GM23338 (cell line): ENCODE measurements at regions not wholly inside any gene's neighbourhood (a gene's known extent, or its start where the extent isn't known, plus 50 kb on each side); places are given as distances from the start of the nearest gene placed in this dataset.

Source experiments
- ATAC-seq: fragments of 200-7000 bp; cut with Tn5 transposase; 3 replicates; pipeline ENCODE4 v1.9.1; 2020
- DNase-seq: peaks from one replicate; pipeline ENCODE4 v3.0.0-alpha.2; 2015; ENCODE audit warnings: low spot score
- H2AFZ ChIP-seq: fragments of 200-600 bp; sonication (generic); 2 replicates; pipeline ENCODE4 v1.8.0; 2016; ENCODE audit warnings: antibody characterized with exemption, mild to moderate bottlenecking, moderate library complexity
- H3F3A ChIP-seq: fragments of 200-600 bp; sonication (generic); replicated peaks from 2 replicates; pipeline ENCODE4 v1.8.0; 2017; ENCODE audit warnings: antibody characterized with exemption, mixed run types, low read depth
- H3K27ac ChIP-seq: fragments of 200-600 bp; sonication (generic); 2 replicates; pipeline ENCODE4 v1.6.1; 2016; ENCODE audit warnings: low read depth
- H3K27me3 ChIP-seq: fragments of 200-600 bp; sonication (generic); 2 replicates; pipeline ENCODE4 v1.8.0; 2016; ENCODE audit warnings: mild to moderate bottlenecking, mixed run types, moderate library complexity; ENCODE audit not compliant: insufficient read depth
- H3K36me3 ChIP-seq: fragments of 200-600 bp; sonication (generic); 2 replicates; pipeline ENCODE4 v1.8.0; 2016; ENCODE audit warnings: mild to moderate bottlenecking; ENCODE audit not compliant: insufficient read depth
- H3K4me1 ChIP-seq: fragments of 200-600 bp; sonication (generic); 2 replicates; pipeline ENCODE4 v1.8.0; 2016; ENCODE audit warnings: mild to moderate bottlenecking, moderate library complexity; ENCODE audit not compliant: insufficient read depth
- H3K4me2 ChIP-seq: fragments of 200-600 bp; sonication (generic); 2 replicates; pipeline ENCODE4 v1.7.1; 2017; ENCODE audit warnings: mixed run types
- H3K4me3 ChIP-seq: fragments of 200-600 bp; sonication (generic); 2 replicates; pipeline ENCODE4 v1.6.1; 2016; ENCODE audit warnings: mixed run types
- H3K79me2 ChIP-seq: fragments of 200-600 bp; sonication (generic); replicated peaks from 2 replicates; pipeline ENCODE4 v1.8.0; 2017; ENCODE audit warnings: mild to moderate bottlenecking; ENCODE audit not compliant: insufficient read depth
- H3K9me2 ChIP-seq: fragments of 200-600 bp; sonication (generic); 2 replicates; pipeline ENCODE4 v1.8.0; 2017; ENCODE audit not compliant: insufficient read depth
- H4K20me1 ChIP-seq: fragments of 200-600 bp; sonication (generic); replicated peaks from 2 replicates; pipeline ENCODE4 v1.8.0; 2017; ENCODE audit warnings: mild to moderate bottlenecking; ENCODE audit not compliant: insufficient read depth
- H3K27ac Mint-ChIP-seq: 2 replicates; pipeline ENCODE4 v1.8.0; 2020; ENCODE audit warnings: inconsistent platforms, mild to moderate bottlenecking, moderate library complexity, mixed read lengths
- H3K27me3 Mint-ChIP-seq: 3 replicates; pipeline ENCODE4 v1.8.0; 2022; ENCODE audit warnings: low read depth, mild to moderate bottlenecking, moderate library complexity, mixed read lengths, inconsistent platforms; ENCODE audit not compliant: insufficient read depth, poor library complexity
- H3K36me3 Mint-ChIP-seq: 3 replicates; pipeline ENCODE4 v1.8.0; 2021; ENCODE audit warnings: low read depth, mild to moderate bottlenecking, inconsistent platforms, moderate library complexity, mixed read lengths
- H3K4me1 Mint-ChIP-seq: 3 replicates; pipeline ENCODE4 v1.8.0; 2020; ENCODE audit warnings: mild to moderate bottlenecking, inconsistent platforms, mixed read lengths
- H3K4me3 Mint-ChIP-seq: 3 replicates; pipeline ENCODE4 v1.8.0; 2021; ENCODE audit warnings: moderate library complexity, mild to moderate bottlenecking, inconsistent platforms, mixed read lengths
- H3K9me3 Mint-ChIP-seq: 3 replicates; pipeline ENCODE4 v1.8.0; 2020; ENCODE audit warnings: moderate library complexity, mild to moderate bottlenecking, inconsistent platforms, mixed read lengths
- CREB1 ChIP-seq: fragments of 250-450 bp; sonication (Bioruptor Pico); IDR thresholded peaks from 2 replicates; pipeline ENCODE4 v1.5.0; 2020; ENCODE audit warnings: low read depth, mild to moderate bottlenecking, moderate library complexity
- CTCF ChIP-seq, 2 experiments: fragments of 200-600 bp in 1 of 2; sonication (generic) in 1 of 2; conservative IDR thresholded peaks; 2 replicates each; pipeline versions ENCODE4 v1.5.1 to v1.6.1; 2016 to 2017; ENCODE audit warnings: antibody characterized with exemption in 2 of 2, low read depth in 2 of 2, mild to moderate bottlenecking in 2 of 2, moderate library complexity in 1 of 2
- ETS1 ChIP-seq: IDR thresholded peaks from 2 replicates; pipeline ENCODE4 v1.6.1; 2016; ENCODE audit warnings: antibody characterized with exemption
- EZH2 ChIP-seq: fragments of 200-600 bp; sonication (generic); IDR thresholded peaks from one replicate; pipeline ENCODE4 v1.8.0; 2017; ENCODE audit warnings: antibody characterized with exemption, mild to moderate bottlenecking, low read depth; ENCODE audit not compliant: unreplicated experiment
- EZH2phosphoT487 ChIP-seq: fragments of 200-600 bp; sonication (generic); IDR thresholded peaks from one replicate; pipeline ENCODE4 v1.8.1; 2018; ENCODE audit warnings: antibody characterized with exemption; ENCODE audit not compliant: unreplicated experiment
- JUNB ChIP-seq: IDR thresholded peaks from one replicate; pipeline ENCODE4 v1.6.1; 2016; ENCODE audit warnings: antibody characterized with exemption; ENCODE audit not compliant: unreplicated experiment
- NANOG ChIP-seq: IDR thresholded peaks from 2 replicates; pipeline ENCODE4 v1.6.1; 2016; ENCODE audit warnings: antibody characterized with exemption, borderline replicate concordance
- POLR2AphosphoS5 ChIP-seq: IDR thresholded peaks from 2 replicates; pipeline ENCODE4 v1.6.1; 2016; ENCODE audit warnings: antibody characterized with exemption, low read depth
- REST ChIP-seq: IDR thresholded peaks from one replicate; pipeline ENCODE4 v1.6.1; 2018; ENCODE audit warnings: antibody characterized with exemption; ENCODE audit not compliant: unreplicated experiment
- STAT1 ChIP-seq: IDR thresholded peaks from one replicate; pipeline ENCODE4 v1.6.1; 2016; ENCODE audit warnings: antibody characterized with exemption; ENCODE audit not compliant: unreplicated experiment
- ZNF114 ChIP-seq: fragments of 250-450 bp; sonication (Bioruptor Pico); IDR thresholded peaks from 2 replicates; pipeline ENCODE4 v1.5.0; 2020; ENCODE audit warnings: mild to moderate bottlenecking, moderate library complexity
- ZNF331 ChIP-seq: fragments of 250-450 bp; sonication (Bioruptor Pico); IDR thresholded peaks from 2 replicates; pipeline ENCODE4 v1.5.0; 2020; ENCODE audit warnings: low read depth, mild to moderate bottlenecking, moderate library complexity
- ZNF462 ChIP-seq: fragments of 250-450 bp; sonication (Bioruptor Pico); IDR thresholded peaks from 2 replicates; pipeline ENCODE4 v1.5.0; 2020; ENCODE audit warnings: mild to moderate bottlenecking, moderate library complexity

GRCh38 chr6:152836523-152836922, 85.9 kb downstream of the VIP start (continued):
- TF ChIP-seq ZNF331 (CRISPR knock-in tag) (no peak), EZH2 (no peak)

- Histone ChIP-seq H3K4me1 (no peaks in the 10 kb centered on the region), H3K27ac (no peak overlapping the region), H3K36me3 (no peaks in the 10 kb centered on the region; the same call in 1 of the 2 replicates), H3K4me3 (no peak overlapping the region), H2AFZ (no peak overlapping the region), H3F3A (no peaks in the 10 kb centered on the region), H4K20me1 (no peaks in the 10 kb centered on the region), H3K27me3 (no peaks in the 10 kb centered on the region), H3K79me2 (no peaks in the 10 kb centered on the region), H3K9me2 (no peaks in the 10 kb centered on the region), H3K4me2 (no peak overlapping the region)
- no peaks in the 10 kb centered on the region for H3K27me3 Mint-ChIP-seq
- H3K4me1 Mint-ChIP-seq: no peaks in the 10 kb centered on the region
- H3K36me3 Mint-ChIP-seq: peaks cover 12% of the 10 kb centered on the region; the same call in 2 of the 3 replicates
- no peak for DNase-seq
- no peak for ATAC-seq
- TF ChIP-seq ETS1: no peak
- no peak for TF ChIP-seq ZNF114 (CRISPR knock-in tag)
- no peak for TF ChIP-seq REST
- no peak for TF ChIP-seq EZH2
- no peak for TF ChIP-seq EZH2phosphoT487
- no peak for TF ChIP-seq ZNF331 (CRISPR knock-in tag)
- no peak for TF ChIP-seq POLR2AphosphoS5
- TF ChIP-seq STAT1: no peak
- TF ChIP-seq JUNB: no peak
- no peak for TF ChIP-seq CTCF (conservative IDR thresholded peaks at IDR 0.05; ENCODE audit: low read depth in 2 of 2)
- no peak for TF ChIP-seq NANOG
- TF ChIP-seq CREB1 (CRISPR knock-in tag): no peak
- no peak for TF ChIP-seq ZNF462 (CRISPR knock-in tag)
- peaks cover 22% of the 10 kb centered on the region for H3K9me3 Mint-ChIP-seq
- no peak overlapping the region for H3K4me3 Mint-ChIP-seq
- no peak overlapping the region for H3K27ac Mint-ChIP-seq
These were observed 94.8 kb downstream of the VIP start for GRCh38 chr6:152845421-152845820.
